Stomach (tissue), 8 donors: ENCODE measurements at regions not wholly inside any gene's neighbourhood (a gene's known extent, or its start where the extent isn't known, plus 50 kb on each side); places are given as distances from the start of the nearest gene placed in this dataset.

Experiments
- DNase-seq, 2 donors: peaks; one replicate each; pipeline versions ENCODE4 v3.0.0 to v3.0.0-alpha.2; 2013 to 2019
- H3K27ac ChIP-seq, 5 donors: fragments of 200-600 bp in 4 of 5; sonication (generic) in 4 of 5; one replicate each; pipeline ENCODE4 v1.5.1; 2013 to 2019; ENCODE audit warnings: mild to moderate bottlenecking in 1 of 5, moderate library complexity in 1 of 5
- H3K27me3 ChIP-seq, 3 donors: fragments of 200-600 bp; sonication (generic); one replicate each; pipeline ENCODE4 v1.5.1; 2017 to 2019; ENCODE audit warnings: mixed run types in 1 of 3
- H3K36me3 ChIP-seq, 4 donors: fragments of 200-600 bp; sonication (generic); 1 replicate in 3 of 4; 2 replicates in 1 of 4; pipeline ENCODE4 v1.5.1; 2016 to 2019
- H3K4me1 ChIP-seq, 4 donors: fragments of 200-600 bp; sonication (generic); one replicate each; pipeline ENCODE4 v1.5.1; 2016 to 2019
- H3K4me3 ChIP-seq, 4 donors: fragments of 200-600 bp; sonication (generic) in 3 of 4; one replicate each; pipeline ENCODE4 v1.5.1; 2016 to 2019; ENCODE audit warnings: mild to moderate bottlenecking in 1 of 4
- H3K9me3 ChIP-seq, 4 donors: fragments of 200-600 bp; sonication (generic); one replicate each; pipeline ENCODE4 v1.5.1; 2016 to 2019
- CTCF ChIP-seq, 7 experiments: fragments of 450-650 bp in 4 of 7; fragments of 200-600 bp in 3 of 7; sonication (generic) in 3 of 7; IDR thresholded peaks; one replicate each; pipeline ENCODE4 v1.5.1; 2016 to 2019; ENCODE audit warnings: antibody characterized with exemption in 7 of 7, control low read depth in 2 of 7, mild to moderate bottlenecking in 1 of 7
- EP300 ChIP-seq: sonication (generic); formaldehyde crosslinking; IDR thresholded peaks from one replicate; pipeline ENCODE4 v1.6.1; 2017; ENCODE audit warnings: antibody characterized with exemption
- POLR2A ChIP-seq, 4 donors: fragments of 450-650 bp; IDR thresholded peaks; one replicate each; pipeline ENCODE4 v1.6.1; 2016; ENCODE audit warnings: antibody characterized with exemption in 4 of 4, control low read depth in 2 of 4, mild to moderate bottlenecking in 1 of 4, moderate library complexity in 1 of 4
- POLR2AphosphoS5 ChIP-seq, 3 donors: sonication (generic); formaldehyde crosslinking; IDR thresholded peaks; one replicate each; pipeline ENCODE4 v1.6.1; 2016; ENCODE audit warnings: antibody characterized with exemption in 3 of 3
- WGBS, 5 donors: extraction: QIAGEN DNeasy Blood & Tissue Kit in 3 of 5; methylation state at CpG; one replicate each; pipeline versions ENCODE4 v1.1.5 to v1.1.7; 2013 to 2018; 5-methylcytosine and 5-hydroxymethylcytosine counted together
- intact Hi-C: fragments of 100-400 bp; cut with DNase I; formaldehyde crosslinking; loops from one replicate; pipeline ENCODE4 v1.15.1; 2023; ENCODE audit warnings: low total_unique reads
- donor health status: healthy with polysubstance abuse.
- donor health status: Bipolar disorder and iron deficiency.
- donor health status: healthy.

- H3K9me3 ChIP-seq: peaks cover 0 to 6% (median 0%) of the 10 kb centered on the region in 4 donors
- WGBS, 5 donors: 74 to 93% (median 83%) methylated on average over 3 of the region's 3 CpGs
- no peaks in the 10 kb centered on the region for H3K27me3 ChIP-seq
- no peak overlapping the region for H3K27ac ChIP-seq
- H3K4me3 ChIP-seq: no peak overlapping the region
- H3K36me3 ChIP-seq: no peaks in the 10 kb centered on the region
- intact Hi-C loops: no loop called here
- H3K4me1 ChIP-seq: no peaks in the 10 kb centered on the region
- no peak for DNase-seq
- TF ChIP-seq POLR2AphosphoS5 (IDR thresholded peaks at IDR 0.05): no peak
- TF ChIP-seq CTCF (IDR thresholded peaks at IDR 0.05): no peak
- no peak for TF ChIP-seq POLR2A (IDR thresholded peaks at IDR 0.05)
- TF ChIP-seq EP300: no peak
Measured at GRCh38 chr10:5310914-5311313, 53.9 kb upstream of the UCN3 start.

GRCh38 chr10:5311617-5312016 lies 53.1 kb upstream of the UCN3 start:
- Histone ChIP-seq H3K27me3 (no peaks in the 10 kb centered on the region), H3K4me1 (no peaks in the 10 kb centered on the region), H3K9me3 (peaks cover 0 to 6% (median 0%) of the 10 kb centered on the region in 4 donors), H3K27ac (no peak overlapping the region), H3K4me3 (no peak overlapping the region), H3K36me3 (no peaks in the 10 kb centered on the region)
- no peak for DNase-seq
- intact Hi-C loops: no loop called here
- TF ChIP-seq CTCF (IDR thresholded peaks at IDR 0.05) (no peak), EP300 (no peak), POLR2AphosphoS5 (IDR thresholded peaks at IDR 0.05) (no peak), POLR2A (IDR thresholded peaks at IDR 0.05) (no peak)
- WGBS, 5 donors: 40 to 87% (median 83%) methylated on average over 1 of the region's 1 CpG

- Histone ChIP-seq H3K27me3 (no peaks in the 10 kb centered on the region), H3K36me3 (no peaks in the 10 kb centered on the region), H3K27ac (no peak overlapping the region), H3K4me1 (no peaks in the 10 kb centered on the region), H3K9me3 (peaks cover 0 to 6% (median 0%) of the 10 kb centered on the region in 4 donors), H3K4me3 (no peak overlapping the region)
- 51 to 68% (median 53%) methylated on average over 5 of the region's 5 CpGs for WGBS, 5 donors
- TF ChIP-seq EP300 (no peak), POLR2A (IDR thresholded peaks at IDR 0.05) (no peak), POLR2AphosphoS5 (IDR thresholded peaks at IDR 0.05) (no peak), CTCF (IDR thresholded peaks at IDR 0.05) (no peak)
- intact Hi-C loops: no loop called here
- peak in 1 of 2 donors; percentile 65 for DNase-seq
Measured at GRCh38 chr10:5314840-5315239, 49.9 kb upstream of the UCN3 start.
